ENCODE measurements at regions not wholly inside any gene's neighbourhood (a gene's known extent, or its start where the extent isn't known, plus 50 kb on each side); places are given as distances from the start of the nearest gene placed in this dataset.

DNA sequence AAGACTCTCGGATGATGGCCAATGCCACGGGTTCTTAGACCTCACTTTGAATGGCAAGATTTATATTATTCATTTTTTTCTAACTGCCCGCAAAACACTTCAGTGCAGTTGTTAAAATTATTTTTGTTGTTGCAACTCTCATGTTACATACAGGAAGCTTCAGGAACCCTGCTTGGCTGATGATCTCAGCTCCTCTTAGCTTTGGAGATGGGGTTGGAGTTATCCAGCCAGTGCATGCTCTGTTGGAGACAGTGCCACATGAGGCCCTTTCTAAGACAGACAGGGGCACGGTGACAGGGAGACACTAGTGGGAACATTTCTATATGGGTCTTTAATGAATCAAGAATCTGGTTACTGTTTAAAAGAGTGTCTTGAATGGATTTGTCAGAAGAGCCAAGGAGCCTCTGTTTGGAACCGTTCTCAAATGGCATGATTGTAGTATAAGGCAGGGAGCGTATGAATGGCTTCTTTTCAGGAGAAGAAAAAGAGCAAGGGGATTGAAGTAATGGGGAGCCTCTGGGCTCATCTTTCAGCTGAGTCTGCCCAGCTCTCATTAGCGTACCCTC, 61.9 kb upstream of the ENPP6 start:
- TF ChIP-seq, protein P1, sequence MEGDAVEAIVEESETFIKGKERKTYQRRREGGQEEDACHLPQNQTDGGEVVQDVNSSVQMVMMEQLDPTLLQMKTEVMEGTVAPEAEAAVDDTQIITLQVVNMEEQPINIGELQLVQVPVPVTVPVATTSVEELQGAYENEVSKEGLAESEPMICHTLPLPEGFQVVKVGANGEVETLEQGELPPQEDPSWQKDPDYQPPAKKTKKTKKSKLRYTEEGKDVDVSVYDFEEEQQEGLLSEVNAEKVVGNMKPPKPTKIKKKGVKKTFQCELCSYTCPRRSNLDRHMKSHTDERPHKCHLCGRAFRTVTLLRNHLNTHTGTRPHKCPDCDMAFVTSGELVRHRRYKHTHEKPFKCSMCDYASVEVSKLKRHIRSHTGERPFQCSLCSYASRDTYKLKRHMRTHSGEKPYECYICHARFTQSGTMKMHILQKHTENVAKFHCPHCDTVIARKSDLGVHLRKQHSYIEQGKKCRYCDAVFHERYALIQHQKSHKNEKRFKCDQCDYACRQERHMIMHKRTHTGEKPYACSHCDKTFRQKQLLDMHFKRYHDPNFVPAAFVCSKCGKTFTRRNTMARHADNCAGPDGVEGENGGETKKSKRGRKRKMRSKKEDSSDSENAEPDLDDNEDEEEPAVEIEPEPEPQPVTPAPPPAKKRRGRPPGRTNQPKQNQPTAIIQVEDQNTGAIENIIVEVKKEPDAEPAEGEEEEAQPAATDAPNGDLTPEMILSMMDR (IDR thresholded peaks at IDR 0.05; ENCODE audit: insufficient read depth, low read length, poor library complexity, severe bottlenecking) = no peak
- no peak for TF ChIP-seq EZH2phosphoT487 (conservative IDR thresholded peaks at IDR 0.05; ENCODE audit: low read length)

Measured in SU-DHL-6 (cell line).